NCI-H187 (cell line): ENCODE measurements at regions not wholly inside any gene's neighbourhood (a gene's known extent, or its start where the extent isn't known, plus 50 kb on each side); places are given as distances from the start of the nearest gene placed in this dataset.
"Not testable (repeated sequence)": the region's sequence is repeated elsewhere in the genome, so short reads cannot be mapped to it uniquely, and the experiment has no call there.

ENCODE experiments used
- DNase-seq, 2 experiments: peaks; one replicate each; lab custom pipeline; 2025; lab: John Stamatoyannopoulos, UW

DNA sequence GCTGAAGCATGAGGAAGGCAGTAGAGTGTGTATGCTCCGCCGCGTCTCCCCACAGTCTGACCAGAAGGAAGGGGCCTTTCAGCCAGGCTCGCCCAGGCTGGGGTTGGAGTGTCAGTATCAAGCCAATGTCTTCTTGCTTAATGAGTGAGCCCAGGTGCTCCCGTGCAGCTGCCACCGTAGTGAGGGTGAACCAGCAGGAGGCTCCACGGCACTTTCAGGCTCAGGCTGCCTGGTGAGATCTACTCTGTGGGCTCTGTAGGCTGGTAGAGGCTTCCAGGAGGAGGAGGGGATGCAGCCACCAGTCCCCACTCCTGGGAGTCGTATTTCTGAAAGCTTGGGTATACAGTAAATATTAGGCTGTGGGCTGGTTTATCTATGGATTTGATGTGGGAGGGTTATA, 98.1 kb upstream of the ADCY2 start:
- not testable (repeated sequence) for DNase-seq

DNA sequence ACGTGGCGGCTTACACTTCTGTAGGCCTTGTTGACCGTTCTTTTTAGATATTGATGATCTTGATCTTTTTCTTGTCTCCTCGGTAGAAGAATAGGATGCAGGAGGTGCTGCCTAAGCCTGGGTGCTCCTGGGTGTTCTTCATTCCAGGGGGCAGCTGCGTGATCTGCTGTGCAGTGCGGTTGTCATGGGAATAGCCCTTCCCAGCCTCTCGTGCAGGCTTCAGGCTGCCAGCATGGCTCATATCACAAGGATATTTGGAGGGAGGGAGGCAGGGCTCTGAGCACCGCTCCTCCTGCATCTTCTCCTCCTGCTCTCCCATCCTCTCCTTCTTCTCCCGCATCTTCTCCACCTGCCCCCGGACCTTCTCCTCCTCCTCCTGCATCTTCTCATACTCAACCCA, 96.2 kb upstream of the ADCY2 start:
- not testable (repeated sequence) for DNase-seq

DNA sequence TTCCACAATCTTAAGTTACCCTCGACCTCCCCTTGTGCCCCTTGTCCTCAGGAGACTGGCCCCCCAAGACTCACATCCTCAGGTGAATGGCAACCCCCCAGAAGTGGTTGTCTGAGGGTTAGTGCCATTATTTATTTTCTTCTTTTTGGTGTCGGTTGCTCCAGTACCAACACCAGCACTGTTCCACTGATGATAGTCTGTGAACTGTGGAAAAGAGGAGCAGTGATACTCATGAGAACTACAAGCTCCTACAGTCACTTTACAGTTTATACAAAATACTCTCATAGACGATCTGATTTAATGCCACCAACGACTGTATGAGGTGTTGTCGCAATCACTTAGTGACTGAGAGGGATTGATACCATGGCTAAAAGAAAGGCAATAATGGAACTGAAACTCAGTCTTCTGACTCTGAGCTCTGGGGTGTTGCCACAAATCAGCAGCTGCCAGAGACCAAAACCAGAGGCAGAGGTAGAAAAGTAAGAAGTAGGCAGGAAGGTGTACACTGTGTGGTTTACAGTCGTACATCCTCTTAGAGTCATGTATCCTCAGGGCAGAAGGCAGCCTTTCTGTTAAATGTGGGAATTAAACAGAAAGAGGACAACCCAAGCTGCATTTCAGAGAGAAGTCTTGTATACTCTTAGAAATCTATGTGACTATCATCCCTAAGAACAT, 90.8 kb upstream of the ADCY2 start:
- DNase-seq = not testable (repeated sequence)

DNA sequence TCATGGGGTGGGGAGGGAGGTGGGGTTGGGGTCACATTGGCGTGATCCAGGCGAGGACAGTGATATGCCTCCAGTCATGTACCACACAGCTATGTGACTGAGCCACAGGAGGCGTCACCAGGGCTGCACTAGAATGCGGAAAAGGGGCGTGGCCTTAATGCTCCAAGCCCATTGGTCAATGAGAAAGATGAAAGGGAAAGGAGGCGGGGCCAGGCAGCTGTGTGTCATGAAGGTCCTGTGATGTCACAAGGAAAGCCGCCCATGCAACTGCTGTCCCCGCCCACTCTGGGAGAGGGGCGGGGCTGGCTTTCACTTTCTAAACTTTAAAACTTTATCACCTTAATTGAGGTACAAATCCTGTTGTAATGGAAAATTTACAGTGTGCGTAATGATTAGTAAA, 89.4 kb upstream of the ADCY2 start:
- not testable (repeated sequence) for DNase-seq

DNA sequence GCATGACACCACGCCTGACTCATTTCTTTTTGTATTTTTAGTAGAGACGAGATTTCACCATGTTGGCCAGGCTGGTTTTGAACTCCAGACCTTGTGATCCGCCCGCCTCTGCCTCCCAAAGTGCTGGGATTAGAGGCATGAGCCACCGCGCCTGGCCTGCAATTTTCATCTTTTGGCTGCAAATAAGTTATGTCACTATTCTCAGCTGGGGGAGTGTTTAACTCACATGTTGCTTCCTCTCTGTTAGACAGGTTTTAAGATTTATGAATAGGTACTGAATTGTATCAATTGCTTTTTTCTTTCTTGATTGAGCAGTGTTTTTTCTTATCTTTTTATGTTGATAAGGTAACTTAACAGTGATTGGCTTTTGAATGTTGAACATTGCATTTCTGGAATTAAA, 88.2 kb upstream of the ADCY2 start:
- not testable (repeated sequence) for DNase-seq

DNA sequence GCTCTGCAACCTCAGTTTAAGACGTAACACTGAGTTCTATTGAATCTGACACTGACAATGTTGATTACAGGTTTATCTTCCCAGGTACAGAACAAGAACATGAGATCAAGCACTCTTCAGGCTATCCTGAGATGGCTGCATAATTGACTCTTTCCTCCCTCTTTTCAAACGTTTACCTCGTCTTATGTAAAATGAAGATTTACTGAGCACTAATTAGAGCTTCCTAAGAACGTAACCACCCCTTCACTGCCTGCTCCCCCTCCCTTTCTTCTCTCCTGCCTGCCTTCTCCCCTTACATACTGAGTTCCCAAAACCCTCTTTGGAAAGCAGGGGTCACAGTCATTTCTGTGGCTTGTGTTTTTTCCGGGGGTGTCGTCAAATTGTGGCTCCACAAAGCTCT, 86.2 kb upstream of the ADCY2 start:
- not testable (repeated sequence) for DNase-seq

DNA sequence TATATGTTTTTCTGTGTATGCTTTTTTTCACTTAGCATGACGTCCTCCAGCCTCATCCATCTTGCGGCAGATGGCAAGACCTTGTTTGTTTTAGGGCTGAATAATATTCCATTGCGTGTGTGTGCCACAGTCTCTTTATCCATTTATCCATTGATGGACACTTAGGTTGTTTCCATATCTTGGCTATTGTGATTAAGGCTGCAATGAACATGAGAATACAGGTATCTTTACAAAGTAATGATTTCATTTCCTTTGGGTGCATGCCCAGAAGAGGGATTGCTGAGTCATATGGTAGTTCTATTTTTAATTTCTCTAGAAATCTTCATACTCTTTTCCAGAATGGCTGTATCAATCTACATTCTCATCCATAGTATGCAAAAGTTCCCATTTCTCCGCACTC, 85.3 kb upstream of the ADCY2 start:
- DNase-seq = not testable (repeated sequence)

DNA sequence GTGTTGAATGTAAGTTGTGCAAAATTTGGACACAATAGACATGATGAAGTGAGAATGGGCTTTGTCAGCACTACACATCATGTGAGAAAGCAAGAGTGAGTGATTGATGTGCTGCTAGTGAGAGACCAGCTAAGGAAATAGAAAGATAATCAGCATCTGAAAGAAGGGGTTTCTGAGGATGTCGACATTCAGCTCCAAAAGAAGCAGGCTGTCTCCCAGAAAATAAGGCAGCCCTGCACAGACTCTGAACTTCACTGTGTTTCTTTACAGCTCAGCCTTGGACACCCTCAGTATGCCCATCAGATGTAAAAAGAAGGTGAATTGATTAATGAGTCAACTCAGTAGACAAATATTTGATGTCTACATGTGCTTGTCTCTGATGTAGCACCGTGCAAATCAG, 80.8 kb upstream of the ADCY2 start:
- DNase-seq = no peak

DNA sequence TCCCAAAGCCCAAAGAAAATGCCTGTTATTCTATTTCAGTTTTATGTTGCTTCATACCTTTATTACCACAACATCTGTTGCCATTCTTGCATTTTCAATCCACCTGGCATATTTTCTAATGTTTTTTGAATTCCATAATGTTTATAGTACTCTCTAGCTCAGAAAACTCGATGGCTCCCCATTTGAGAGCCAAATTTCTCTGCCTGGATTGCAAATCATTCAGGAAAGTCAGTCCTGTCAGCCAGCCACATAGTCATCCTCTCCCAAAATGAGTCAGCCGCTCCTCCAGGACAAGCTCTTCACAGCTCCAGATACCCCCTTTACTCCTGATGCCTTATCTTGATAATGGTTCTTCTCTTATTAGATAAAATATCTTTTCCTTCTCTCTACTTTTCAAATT, 78.2 kb upstream of the ADCY2 start:
- DNase-seq = no peak

DNA sequence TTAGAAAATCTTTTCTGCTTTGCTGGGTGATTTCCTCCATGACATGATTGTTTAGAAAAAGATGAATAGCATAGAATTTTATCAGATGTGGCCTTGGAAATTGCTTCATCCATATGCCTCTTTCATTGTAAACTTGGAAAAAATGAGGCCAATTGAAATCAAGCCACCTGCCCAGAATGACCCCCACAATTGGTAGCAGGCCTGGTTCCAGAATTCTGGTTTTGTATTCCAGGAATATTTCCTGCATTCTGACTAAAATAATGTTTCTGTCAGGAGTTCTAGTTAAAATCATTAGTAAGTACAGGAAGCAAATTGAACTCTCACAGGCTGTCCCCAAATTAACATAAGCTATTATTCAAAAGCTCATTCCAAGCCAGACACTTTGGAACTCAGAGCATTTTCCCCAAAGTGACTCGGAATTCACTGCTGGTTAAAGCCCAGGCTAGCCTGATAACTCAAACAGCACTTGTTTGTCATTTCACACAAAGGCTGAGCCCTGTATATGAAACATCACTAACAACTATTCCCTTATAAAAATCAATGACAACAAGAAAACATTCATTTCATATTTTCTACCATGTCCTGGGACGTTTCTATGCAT, 75.1 kb upstream of the ADCY2 start:
- DNase-seq = no peak

DNA sequence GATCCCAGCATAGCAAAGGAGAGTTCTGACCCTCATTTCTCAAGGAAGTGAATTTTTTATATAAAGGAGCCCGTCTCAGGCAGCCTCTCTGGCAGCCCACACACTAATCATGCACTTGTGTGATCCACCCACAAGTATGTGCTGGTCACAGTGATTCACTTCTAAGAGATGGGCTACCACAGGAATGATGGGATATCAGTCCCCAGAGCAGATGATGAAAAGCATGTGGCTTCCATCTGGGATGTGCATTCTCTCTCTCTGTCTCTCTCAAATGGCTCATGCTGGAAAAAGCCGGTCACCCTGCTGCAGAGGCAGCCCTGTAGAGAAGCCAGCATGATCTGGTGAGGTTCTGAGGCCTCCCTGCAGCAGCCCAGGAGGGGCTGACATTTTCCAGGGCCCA, 74.2 kb upstream of the ADCY2 start:
- DNase-seq = peak in 1 of 2 experiments; percentile 6

DNA sequence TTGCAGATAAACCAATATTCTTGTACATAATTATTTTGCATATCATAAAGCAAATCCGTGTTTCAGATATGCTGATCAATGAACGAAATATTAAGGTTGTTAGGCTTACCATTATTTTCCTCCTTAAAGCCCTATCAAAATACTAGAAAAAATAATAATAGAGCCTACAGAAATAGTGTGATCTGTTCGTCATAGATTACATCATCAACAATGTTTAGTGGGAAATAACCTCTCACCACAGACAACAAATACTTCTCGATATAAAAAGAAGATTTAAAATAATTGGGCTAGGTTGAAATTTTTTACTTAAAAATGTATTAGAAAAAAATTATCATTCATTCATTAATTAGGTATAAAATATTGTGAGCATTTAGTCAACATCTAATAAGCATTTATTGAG, 71.0 kb upstream of the ADCY2 start:
- no peak for DNase-seq

DNA sequence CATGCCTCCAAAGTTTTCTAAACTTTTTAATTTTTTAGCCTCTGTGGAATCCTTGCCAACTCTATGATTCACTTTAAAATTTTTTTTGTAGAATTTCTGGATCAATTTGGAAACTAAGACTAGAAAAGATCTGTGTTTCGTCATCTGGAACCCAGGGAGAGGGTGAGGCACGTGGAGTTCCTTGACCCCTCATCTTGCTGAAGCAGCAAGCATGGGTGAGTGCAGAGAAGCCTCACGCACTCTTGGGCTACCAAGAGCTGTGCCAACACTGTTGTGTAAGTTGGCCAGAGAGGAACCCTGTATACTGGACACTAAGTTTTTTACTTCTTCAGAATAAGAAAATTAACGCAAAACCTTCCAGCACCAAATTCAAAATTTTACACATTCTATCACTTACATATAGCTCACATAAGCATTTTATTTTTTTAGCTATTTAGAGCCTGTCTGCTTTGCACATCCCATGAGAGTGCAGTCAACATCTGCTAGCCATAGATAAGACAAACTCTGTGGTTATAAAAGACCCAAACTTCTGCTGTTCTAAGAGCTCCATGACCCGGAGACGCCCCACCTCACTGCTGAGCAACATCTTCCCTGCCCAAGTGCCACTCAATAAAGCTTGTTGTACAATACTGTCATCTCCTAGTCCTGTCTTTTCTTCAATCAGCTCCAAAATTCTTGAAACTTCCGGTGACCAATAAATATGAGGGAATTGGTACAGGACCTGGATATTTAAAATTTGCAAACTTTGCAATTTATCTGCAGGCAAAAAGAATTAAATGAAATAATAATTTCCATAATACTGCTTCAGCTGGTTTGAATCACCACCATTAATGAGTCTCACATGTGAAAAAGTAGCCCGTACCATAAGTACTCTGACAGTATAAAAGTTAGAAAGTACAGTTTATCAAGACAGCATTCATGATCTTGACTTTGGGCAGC, 69.7 kb upstream of the ADCY2 start:
- no peak for DNase-seq

DNA sequence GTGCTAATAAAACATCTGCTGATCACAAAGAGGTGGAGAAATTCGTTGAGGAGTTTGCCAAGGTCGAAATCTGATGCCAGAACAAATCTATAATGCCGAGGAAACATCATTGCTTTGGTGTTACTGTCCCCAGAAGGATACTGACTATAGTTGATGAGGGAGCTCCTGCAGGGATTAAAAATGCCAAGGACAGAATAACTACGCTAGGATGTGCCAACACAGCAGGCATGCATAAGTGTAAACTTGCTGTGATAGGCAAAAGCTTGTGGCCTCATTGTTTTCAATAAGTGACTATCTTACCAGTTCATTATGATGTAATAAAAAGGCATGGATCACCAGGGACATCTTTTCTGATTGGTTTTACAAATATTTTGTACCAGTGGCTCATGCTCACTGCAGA, 66.8 kb upstream of the ADCY2 start:
- no peak for DNase-seq

DNA sequence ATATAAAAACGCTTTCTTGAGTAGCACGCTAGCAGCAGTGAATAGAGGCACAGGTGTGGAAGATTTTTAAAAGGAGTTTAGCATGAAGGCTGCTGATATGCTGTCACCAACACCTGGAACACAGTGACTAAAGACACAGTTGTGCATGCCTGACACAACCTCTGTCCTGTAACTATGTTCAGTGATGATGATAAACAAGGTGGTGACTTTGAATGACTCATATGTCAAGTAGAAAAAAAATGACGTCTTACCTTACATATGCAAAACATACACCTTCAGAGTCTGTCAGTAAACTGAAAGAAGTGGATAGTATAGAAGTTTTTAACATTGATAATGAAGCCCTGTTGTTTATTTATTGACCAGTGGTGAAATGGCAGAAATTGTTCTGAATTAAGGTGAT, 66.2 kb upstream of the ADCY2 start:
- DNase-seq = no peak

DNA sequence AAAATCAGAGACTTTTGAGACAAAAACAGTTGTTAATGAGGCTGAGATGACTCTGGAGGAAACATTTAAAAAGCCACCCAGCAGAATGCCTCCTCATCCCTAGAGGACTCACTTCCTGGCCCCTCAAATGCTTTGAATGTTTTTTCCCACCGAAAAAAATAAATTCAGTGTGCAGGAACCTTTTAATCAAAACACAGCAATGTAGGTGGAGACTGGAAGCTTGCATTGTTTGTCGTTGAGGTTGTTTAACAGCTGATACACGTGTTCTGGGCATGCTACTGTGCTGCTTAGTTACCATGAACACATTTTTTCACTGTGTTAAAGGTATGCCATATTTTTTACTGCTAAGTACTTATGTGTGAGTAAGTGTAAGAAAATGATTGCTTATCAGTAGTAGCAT, 65.7 kb upstream of the ADCY2 start:
- DNase-seq = no peak

DNA sequence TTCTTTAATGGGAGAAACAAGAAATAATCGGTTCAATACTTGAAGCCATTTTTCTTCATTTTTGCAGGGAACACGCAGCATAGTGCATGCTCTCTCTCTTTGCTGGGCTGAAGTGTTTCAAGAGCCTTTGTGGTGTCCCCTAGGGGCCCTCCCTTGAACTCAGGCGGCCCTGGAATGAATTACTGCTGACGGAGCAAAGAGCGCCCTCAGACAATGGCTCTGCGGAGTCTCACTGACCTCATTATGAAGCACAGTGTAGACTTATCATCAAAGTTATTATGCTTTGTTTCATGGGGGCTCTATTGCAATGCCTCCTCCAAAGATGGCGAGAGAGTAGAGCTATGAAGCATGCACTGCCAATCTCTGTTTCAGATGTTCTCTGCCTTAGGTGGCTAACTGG, 64.8 kb upstream of the ADCY2 start:
- DNase-seq = peak; percentile 36 to 58
